ENCODE measurements at regions not wholly inside any gene's neighbourhood (a gene's known extent, or its start where the extent isn't known, plus 50 kb on each side); places are given as distances from the start of the nearest gene placed in this dataset.

DNA sequence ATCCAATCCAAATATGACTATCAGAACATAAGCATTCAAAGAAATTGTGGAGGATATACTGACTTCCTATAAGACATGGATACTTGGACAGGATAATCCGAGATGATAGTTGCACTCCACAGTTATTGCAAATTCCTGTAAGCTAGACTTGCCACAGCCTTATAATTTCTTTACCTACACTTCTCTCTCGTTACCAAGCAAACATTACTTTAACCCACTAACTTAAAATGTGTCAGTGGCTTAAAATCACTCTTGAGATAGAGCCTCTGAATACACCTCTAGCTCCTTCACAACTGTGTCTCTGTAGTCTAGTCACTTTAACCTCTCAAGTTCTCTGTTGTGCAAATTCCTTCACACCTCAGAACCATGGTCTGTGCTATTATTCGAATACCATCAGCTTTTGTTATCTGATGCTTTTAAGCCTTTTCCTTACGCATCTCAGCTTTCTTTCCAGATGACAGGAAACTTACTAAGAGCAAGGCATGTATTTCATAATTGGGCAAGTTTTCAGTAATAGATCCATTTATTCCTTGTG is 474.9 kb upstream of the MIR17HG start:
- no peak overlapping the region for H3K27ac ChIP-seq (ENCODE audit: low read depth, low read length)
- ChIA-PET POLR2A (no interaction called here), CTCF (no interaction called here)
- no peak overlapping the region for H3K4me3 ChIP-seq (ENCODE audit: low read depth, low read length)
- TF ChIP-seq, protein P1, sequence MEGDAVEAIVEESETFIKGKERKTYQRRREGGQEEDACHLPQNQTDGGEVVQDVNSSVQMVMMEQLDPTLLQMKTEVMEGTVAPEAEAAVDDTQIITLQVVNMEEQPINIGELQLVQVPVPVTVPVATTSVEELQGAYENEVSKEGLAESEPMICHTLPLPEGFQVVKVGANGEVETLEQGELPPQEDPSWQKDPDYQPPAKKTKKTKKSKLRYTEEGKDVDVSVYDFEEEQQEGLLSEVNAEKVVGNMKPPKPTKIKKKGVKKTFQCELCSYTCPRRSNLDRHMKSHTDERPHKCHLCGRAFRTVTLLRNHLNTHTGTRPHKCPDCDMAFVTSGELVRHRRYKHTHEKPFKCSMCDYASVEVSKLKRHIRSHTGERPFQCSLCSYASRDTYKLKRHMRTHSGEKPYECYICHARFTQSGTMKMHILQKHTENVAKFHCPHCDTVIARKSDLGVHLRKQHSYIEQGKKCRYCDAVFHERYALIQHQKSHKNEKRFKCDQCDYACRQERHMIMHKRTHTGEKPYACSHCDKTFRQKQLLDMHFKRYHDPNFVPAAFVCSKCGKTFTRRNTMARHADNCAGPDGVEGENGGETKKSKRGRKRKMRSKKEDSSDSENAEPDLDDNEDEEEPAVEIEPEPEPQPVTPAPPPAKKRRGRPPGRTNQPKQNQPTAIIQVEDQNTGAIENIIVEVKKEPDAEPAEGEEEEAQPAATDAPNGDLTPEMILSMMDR (IDR thresholded peaks at IDR 0.05; ENCODE audit: low read depth, low read length): no peak
- DNase-seq (ENCODE audit: low read depth, low spot score): no peak
- H3K27me3 ChIP-seq (ENCODE audit: control insufficient read depth, insufficient read depth, low read length): no peaks in the 10 kb centered on the region
- H3K9me3 ChIP-seq (ENCODE audit: control insufficient read depth, insufficient read depth, low read length): no peaks in the 10 kb centered on the region

DNA sequence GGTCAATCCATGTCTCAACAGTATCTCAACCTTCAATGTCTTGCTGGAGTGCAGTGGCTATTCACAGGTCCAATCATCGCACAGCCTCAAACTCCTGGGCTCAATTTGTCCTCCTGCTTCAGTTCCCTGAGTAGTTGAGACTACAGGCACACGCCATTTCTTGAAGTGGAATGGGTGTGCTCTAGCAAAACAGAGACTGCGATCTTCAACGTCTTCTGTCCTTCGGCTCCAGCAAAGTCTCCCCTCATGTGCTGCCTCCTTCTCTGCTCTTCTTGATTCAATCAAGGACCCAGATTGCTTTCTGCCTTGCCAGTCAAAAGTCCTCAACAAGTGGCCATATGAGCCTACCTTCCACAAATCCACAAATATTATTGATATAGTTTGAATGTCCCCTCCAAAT is 466.7 kb upstream of the MIR17HG start:
- ChIA-PET CTCF (no interaction called here), POLR2A (no interaction called here)

DNA sequence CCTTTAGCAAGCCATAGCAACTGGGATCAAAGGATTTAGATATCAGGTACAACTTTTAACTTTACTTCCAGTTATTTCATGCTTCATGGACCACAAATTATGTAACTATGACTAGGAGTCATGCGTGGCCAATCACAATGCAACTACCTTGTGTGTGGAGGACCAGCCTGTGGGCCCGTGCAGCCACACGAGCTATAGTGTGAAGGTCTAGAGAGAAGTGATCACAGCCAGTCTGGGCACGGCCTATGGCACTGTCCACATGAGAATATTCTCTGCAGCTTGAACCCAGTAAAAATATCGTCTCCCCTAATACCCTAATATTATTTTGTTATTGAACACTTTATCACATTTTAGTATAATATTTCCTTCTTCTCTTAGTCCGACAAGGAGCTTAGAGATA is 464.9 kb upstream of the MIR17HG start:
- no peak for DNase-seq (ENCODE audit: low read depth, low spot score)
- Histone ChIP-seq H3K4me3 (ENCODE audit: low read depth, low read length) (no peak overlapping the region), H3K27me3 (ENCODE audit: control insufficient read depth, insufficient read depth, low read length) (no peaks in the 10 kb centered on the region), H3K9me3 (ENCODE audit: control insufficient read depth, insufficient read depth, low read length) (no peaks in the 10 kb centered on the region), H3K27ac (ENCODE audit: low read depth, low read length) (no peak overlapping the region)
- CTCF ChIA-PET: interaction anchor here (1.4 kb wide), 1 partner anchor 15 kb away, joined by 3 read pairs; no protein-coding TSS in a partner anchor
- POLR2A ChIA-PET: no interaction called here
- TF ChIP-seq, protein P1 (IDR thresholded peaks at IDR 0.05; ENCODE audit: low read depth, low read length): no peak

More for the DNA sequence above, 466.7 kb upstream of the MIR17HG start:
- Histone ChIP-seq H3K27ac (ENCODE audit: low read depth, low read length) (no peak overlapping the region), H3K27me3 (ENCODE audit: control insufficient read depth, insufficient read depth, low read length) (no peaks in the 10 kb centered on the region), H3K4me3 (ENCODE audit: low read depth, low read length) (no peak overlapping the region), H3K9me3 (ENCODE audit: control insufficient read depth, insufficient read depth, low read length) (no peaks in the 10 kb centered on the region)
- TF ChIP-seq, protein P1 (IDR thresholded peaks at IDR 0.05; ENCODE audit: low read depth, low read length): no peak
- DNase-seq (ENCODE audit: low read depth, low spot score): no peak

DNA sequence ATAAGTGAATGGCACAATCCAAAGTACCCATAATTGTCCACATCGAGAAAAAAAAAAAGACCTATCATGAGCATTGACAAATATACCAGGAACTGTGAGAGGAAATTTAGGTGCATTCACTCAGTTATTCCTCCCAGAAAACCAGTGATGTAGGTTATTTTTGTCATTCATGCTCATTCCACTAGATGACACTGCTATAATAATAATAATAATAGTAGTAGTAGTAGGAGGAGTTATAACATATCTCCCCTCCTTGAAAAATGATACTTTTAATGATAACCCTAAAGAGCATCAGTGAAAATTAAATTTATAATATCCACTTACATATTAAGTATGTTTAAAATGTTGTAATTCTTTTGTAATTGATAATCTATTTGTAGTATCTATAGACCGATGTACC is 463.9 kb upstream of the MIR17HG start:
- H3K27me3 ChIP-seq (ENCODE audit: control insufficient read depth, insufficient read depth, low read length): no peaks in the 10 kb centered on the region
- H3K27ac ChIP-seq (ENCODE audit: low read depth, low read length): no peak overlapping the region
- DNase-seq (ENCODE audit: low read depth, low spot score): no peak
- TF ChIP-seq, protein P1 (IDR thresholded peaks at IDR 0.05; ENCODE audit: low read depth, low read length): no peak
- ChIA-PET CTCF (interaction anchor here (1.4 kb wide), 1 partner anchor 16 kb away, joined by 3 read pairs; no protein-coding TSS in a partner anchor), POLR2A (no interaction called here)
- no peaks in the 10 kb centered on the region for H3K9me3 ChIP-seq (ENCODE audit: control insufficient read depth, insufficient read depth, low read length)
- H3K4me3 ChIP-seq (ENCODE audit: low read depth, low read length): no peak overlapping the region

DNA sequence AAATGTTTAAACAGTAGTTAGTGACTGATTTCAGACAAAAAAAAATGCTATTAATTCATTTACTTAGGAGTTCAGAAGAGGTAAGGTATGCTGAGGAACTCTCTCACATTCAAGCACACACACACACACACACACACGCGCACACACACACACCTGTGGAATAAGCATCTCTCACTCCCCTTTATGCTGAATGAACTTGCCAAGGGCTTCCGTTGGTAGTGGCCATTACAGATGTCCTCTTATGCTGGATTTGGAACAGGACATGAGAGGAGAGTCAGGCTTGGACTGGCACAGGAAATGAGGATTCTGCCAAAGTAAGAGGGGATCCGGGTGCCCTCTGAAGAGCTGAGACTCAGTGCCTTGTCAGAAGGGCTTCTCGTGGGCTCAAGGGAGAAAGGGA is 463.4 kb upstream of the MIR17HG start:
- TF ChIP-seq, protein P1 (IDR thresholded peaks at IDR 0.05; ENCODE audit: low read depth, low read length): no peak
- no peak overlapping the region for H3K4me3 ChIP-seq (ENCODE audit: low read depth, low read length)
- POLR2A ChIA-PET: no interaction called here
- H3K9me3 ChIP-seq (ENCODE audit: control insufficient read depth, insufficient read depth, low read length): no peaks in the 10 kb centered on the region
- CTCF ChIA-PET: no interaction called here
- H3K27ac ChIP-seq (ENCODE audit: low read depth, low read length): no peak overlapping the region
- no peaks in the 10 kb centered on the region for H3K27me3 ChIP-seq (ENCODE audit: control insufficient read depth, insufficient read depth, low read length)
- DNase-seq (ENCODE audit: low read depth, low spot score): no peak

Data from AG04450 (cell line).